NCI-H526 (cell line): ENCODE measurements at regions not wholly inside any gene's neighbourhood (a gene's known extent, or its start where the extent isn't known, plus 50 kb on each side); places are given as distances from the start of the nearest gene placed in this dataset.

ENCODE experiments used
- DNase-seq, 2 experiments: peaks; one replicate each; lab custom pipeline; 2025; lab: John Stamatoyannopoulos, UW

DNA sequence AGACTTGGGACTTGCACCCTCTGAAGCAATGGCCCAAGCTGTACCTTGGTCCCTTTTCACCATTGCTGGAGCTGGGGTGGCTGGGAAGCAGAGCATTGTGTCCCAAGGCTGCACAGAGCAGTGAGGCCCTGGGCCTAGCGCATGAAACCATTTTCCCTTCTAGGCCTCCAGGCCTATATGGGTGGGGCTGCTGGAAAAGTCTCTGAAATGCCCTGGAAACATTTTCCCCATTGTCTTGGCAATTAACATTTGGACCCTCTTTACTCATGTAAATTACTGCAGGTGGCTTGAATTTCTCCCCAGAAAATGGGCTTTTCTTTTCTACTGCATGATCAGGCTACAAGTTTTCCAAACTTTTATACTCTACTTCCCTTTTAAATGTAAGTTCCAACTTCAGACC is 510.5 kb downstream of the SLITRK6 start:
- no peak for DNase-seq

DNA sequence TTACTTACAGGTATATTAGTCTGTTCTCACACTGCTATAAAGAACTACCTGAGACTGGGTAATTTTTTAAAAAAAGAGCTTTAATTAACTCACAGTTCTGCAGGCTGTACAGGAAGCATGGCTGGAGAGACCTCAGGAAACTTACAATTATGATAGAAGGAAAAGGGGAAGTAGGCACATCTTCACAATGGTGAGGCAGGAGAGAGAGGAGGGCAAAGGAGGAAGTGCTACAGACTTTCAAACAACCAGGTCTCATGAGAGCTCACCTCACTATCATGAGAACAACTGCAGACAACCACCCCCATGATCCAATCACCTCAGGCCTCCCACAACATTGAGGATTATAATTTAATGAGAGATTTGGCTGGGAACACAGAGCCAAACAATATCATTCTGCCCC is 511.7 kb downstream of the SLITRK6 start:
- DNase-seq: no peak

DNA sequence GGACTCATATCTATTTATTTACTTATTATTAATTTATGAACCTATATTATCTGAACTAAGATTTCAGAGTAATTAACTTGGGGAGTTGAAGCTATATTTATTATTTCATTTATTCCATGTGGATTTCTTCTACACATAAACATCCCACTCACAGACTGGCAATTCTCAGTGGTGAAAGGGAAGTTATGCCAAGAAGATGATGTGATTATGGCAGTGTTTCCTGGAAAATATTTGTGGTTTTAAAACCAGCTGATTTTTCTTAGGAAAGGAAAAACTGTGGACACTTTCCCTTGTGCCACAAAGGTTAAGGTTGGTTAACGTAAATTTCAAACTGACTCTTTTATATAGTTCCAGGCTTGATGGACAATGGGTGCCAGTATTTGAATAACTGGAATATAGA is 513.1 kb downstream of the SLITRK6 start:
- no peak for DNase-seq

DNA sequence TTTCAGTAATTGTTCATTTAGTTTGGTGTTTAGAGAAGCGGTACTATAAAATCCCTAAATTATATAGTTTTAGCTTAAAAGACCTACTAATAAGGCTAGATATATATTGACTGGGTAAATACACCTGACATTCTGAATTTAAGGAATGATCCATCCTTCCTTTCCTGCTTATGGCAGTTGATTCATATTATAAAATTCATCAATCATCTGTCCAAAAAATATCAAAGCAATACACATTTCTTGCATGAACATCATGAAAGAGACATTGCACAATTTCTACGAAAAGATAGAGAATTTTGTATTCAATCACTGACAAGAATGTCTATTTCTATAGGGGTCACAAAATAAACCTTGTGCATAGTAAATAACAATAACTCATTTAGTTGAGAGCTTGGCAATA is 514.9 kb downstream of the SLITRK6 start:
- no peak for DNase-seq

DNA sequence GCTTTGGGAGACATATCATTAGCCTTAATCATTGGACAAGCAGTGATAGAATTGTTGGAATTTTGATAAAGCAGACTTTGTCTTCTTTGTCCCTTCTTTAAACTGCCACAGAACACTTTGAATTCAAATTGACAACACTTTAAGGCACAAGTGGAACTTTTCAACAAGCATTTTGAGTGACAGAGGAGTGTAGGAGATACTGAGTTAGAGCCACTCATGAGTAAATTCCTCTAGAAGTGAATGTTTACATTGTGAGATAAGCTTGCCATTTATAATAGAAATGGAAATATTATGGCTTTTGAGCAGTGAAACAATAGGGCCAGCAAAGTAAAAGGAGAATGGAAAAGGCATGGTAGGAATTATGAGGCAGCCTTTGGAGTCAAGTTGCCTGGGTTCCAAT is 515.8 kb downstream of the SLITRK6 start:
- DNase-seq: no peak

DNA sequence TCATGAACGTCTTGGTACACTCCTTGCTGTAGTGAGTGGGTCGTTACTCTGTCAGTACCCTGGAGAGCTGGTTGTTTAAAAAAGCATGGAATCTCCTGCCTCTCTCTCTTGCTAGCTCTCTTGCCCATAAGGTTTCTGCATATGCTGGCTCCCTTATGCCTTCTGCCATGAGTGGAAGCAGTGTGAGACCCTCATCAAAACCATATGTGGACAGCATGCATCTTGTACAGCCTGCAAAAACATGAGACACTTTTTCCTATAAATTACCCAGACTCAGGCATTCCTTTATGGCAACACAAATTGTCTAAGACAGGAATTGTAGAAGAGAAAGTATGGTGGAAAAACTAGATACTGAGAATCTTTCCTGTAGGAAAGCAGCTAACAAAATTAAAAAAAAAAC is 516.3 kb downstream of the SLITRK6 start:
- DNase-seq: no peak

DNA sequence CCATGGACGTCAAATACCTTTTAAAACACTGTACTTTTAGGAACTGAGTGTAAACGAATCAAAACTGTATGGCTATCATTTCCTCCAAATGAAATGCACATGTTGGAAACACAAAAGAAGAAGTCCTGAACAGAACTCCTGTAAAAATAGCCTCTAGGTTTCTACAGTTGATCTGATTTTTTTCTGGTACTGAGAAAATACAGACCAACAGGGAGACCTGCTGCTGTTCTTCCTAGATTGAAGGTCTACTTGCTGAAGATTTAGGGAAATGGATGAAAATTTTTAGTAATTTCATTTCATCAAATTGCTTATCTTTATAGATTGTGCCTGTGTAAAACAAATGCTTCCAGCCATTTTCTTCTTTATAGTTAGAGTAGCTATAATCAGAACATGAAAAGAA is 520.4 kb downstream of the SLITRK6 start:
- no peak for DNase-seq

DNA sequence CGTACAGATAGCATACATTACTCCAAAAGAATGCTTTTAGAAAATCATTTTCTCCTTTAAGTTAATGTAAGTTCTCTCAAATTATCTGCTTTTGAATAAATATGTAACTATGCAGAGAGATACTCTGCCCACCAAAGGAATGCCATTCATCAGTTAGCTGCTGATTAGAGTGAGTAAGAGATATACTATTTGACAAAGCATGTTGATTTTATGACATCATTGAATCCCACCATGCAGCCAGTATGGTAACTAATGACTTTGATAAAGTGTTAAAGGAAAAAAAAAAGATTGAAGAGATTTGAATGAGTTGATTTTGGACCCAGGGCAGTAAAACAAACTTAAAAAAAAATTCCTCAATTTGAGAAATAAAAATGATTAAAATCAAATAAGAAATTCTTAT is 521.5 kb downstream of the SLITRK6 start:
- DNase-seq: no peak

DNA sequence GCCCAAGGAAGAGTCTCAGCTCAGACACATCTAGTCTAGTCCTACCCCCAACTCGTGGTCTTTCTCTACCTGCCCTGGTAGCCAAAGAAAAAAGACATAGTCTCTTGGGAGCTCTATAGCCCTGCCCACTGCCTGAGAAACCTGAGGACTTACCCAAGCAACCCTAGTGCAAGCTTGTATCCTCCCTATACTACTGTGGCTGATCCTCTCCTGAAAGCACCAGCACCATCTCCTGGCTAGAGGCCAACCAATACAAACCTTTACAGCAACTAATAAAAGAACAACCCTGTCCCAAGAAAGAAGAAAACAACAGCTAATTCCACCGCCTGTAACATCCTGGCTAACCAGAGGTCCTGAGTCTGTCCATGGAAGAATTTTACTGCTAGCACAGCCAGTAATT is 532.4 kb downstream of the SLITRK6 start:
- no peak for DNase-seq

DNA sequence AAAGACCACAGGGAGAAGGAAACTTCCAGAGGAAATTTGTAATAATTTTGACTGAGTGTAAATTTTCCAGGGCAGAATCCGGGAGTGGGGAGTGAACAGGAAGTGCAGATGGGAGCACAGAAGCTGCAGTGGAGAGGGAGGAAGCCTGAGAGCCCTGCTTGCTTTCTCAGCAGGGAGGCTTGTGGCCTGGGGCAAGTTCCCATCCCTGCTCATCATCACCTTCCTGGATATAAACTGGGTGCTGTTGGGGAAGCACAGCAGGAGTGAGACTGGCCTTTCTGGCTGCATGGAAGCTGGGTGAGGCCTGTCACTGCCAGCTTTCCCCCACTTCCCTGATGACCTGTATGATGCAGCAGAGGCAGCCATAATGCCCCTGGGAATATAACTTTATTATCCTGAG is 532.9 kb downstream of the SLITRK6 start:
- no peak for DNase-seq

DNA sequence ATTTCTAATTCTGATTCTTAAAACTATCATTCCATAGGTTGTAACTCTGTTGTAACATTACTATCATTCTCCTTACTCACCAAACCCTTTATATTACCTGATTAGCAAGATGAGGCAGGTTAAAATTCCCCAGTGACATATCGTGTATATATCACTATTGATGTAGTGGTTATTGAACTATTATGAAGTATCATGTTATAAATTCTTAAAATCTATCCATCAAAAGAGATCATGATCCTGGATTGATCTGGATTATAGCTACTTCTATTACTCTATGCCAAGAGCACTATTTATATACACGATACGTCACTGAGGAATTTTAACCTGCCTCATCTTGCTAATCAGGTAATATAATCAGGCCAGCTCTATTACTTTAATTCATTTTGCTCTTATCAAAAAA is 533.9 kb downstream of the SLITRK6 start:
- no peak for DNase-seq

DNA sequence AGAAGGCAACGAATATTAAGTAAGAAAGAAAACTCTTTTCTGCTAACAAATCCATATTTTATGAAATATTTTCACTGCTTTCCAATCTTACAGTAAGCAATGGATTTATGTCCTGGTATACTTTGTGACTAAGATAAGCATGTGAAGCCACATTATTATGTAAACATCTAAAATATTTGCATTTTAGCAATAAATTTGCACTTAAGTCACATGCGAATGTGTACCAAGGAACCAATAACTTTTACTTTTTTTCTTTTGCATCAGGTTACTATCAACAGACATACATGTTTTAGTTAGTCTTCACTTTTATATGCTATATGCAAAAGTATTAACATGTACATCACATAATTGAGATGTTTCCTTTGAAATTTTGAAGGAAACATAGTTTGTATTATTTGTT is 536.7 kb downstream of the SLITRK6 start:
- peak in 1 of 2 experiments; percentile 9 for DNase-seq

DNA sequence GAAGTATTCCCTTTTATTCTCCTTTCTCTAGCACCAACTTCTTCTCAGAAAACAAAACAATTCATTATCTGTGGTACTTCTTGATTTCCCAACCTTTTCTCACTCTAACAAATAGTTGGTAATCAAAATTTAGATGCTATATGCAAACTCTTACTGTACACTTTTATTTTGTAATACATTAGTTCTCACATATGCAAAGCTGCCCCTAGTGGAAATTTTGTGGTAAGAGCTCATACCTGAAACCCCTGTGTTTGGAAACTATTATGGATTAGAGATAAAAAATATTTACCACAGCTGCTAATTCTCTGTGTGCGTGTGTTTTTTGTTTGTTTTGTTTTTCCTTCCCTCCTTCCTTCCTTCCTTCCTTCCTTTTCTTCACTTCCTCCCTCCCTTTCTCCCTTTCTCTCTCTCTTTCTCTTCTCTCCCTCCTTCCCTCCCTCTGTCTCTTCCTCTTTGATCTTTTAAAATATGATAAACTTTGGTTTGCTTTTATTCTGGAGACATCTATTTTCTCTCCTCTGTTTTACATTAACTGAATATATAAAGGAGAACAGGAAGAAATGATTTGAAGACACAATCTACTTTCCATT is 537.4 kb downstream of the SLITRK6 start:
- peak; percentile 54 to 76 for DNase-seq

DNA sequence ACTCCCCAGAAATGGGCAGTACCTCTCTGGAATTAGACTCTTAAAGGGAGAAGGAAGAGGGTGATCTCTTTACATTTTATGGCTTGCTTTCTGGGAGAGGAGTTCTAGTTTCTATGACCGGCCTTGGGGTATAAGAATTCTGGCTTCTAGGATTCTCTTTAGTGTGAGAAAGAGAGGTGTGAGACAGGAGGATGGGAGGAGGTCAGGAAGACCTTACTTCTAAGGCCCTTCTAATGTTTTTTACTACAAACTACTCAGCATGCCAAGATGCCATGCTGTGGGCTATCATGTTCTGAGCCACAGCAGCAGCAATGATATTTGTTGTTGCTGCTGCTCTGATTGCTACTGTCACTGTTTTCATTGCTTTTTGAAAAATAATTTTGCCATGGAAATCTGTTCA is 538.3 kb downstream of the SLITRK6 start:
- no peak for DNase-seq

DNA sequence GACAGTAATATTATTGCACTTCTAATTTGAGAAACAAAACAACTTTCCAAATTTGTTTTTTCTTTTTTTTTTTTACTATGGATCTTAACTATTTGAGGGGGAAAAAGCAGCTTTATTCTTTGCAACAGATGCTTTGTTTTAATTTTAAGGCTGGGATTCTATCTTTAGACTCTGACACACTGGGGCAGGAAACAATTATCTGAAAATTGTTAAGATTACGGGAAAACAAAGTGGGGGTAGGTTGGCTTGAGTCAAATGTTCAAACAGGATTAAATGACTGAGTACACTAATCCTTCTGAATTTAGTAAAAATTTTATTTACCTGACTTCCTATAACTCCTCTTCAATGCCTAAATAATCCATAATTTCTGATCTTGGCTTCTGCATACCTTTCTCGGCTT is 543.2 kb downstream of the SLITRK6 start:
- no peak for DNase-seq

DNA sequence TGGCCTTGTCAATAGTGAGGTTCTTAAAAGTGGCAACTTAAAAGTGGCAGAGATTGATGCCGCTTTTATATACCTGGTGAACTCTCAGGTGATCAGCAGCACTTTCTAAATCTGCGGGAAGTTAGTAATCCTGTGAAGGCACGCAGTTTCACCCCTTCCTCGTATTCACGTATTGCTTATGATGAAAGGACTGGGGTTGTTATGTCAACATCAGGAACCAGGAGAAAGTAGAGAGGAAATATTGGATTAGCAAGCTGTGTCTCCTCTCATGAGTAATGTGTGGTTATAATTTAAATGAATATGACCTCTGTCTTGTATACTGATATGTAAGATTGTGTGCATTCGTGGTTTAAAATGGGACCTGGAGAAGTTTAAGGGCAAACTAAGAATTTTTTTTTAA is 544.6 kb downstream of the SLITRK6 start:
- no peak for DNase-seq

DNA sequence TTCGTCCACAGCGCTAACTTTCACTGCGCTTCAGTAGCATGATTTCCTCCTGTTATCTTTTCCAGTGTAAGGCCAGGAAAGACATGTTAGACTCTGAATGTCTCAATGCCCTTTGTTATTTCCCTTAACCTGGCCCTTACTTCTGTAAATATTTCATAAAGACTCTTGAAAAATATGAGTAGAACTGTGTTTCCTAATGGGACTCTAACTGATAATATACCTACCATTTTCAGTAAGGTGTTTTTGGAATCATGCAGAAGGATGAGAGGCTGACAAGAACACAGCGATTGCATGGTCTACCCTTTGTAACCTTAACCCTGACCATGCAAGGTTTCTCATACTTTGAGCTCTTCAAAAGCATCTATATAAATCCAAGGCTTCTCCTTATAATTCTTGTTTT is 550.1 kb downstream of the SLITRK6 start:
- DNase-seq: no peak

DNA sequence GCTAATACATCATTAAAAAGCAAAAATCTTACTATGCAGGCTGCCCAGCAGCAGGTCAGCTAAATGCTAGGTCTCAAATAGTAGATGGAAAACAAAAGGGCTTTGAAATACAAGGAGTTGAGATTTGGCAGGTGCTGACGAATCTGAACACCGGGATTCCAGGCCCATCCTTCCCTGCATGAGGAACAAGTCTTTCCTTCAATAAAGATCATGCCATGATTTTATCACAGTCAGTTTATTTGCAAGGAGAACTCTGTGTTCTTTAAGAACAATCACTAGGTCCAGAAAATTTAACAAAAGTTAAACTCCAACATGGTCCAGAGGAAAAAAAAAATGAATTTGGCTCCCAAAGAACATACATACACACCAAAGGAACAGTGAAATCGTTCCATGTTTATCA is 551.4 kb downstream of the SLITRK6 start:
- DNase-seq: no peak

DNA sequence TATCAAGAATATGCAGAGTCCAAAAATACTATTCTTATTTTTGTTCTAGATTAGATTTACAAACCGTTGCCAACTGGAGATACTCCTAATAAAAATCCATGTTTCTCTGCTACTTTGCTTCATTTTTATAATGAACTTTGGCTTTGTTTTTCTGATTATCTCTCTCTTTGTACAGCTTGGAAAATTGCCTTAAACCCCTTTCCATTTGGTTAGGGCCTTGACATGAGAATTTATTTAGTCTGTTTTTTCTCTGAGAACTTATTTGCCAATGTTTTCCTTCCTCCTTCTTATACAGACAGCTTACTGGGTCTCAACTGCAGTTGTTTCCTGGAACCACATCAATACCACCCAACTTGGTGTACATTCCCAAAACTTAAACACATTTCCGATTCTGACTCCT is 555.4 kb downstream of the SLITRK6 start:
- no peak for DNase-seq

DNA sequence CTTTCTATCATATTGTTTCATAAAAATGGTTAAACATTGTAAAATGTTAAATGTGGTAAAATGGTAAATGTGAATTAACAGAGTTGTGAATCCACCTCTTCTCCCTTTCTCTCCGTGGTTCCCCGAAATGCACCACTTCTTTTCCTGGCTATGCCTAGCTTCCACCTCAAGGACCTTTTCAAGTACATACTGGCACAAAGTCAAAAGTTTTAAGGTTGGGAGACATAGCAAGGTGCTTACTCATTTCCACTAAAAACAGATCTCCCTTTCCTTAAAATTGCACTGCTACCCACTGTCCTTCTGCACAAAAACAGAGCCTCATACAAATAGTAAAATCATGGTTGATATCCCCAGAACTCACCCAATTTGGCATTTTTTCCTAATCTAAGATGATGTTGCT is 558.2 kb downstream of the SLITRK6 start:
- no peak for DNase-seq

DNA sequence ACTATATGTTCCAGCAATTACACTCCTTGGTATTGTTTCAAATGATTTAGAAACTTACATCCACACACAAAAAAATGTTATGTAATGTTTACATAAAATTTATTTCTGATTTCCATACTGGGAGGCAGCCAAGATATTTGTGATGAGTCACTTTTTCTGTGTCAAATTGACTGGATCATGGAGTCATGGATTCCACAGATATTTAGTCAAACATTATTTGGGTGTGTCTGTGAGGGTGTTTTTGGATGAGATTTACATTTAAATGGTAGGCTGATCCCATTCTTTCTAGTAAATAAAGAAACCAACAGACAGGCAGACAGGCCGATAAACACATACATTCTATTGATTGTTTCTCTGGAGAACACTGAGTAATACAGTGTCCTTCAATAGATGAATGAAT is 562.8 kb downstream of the SLITRK6 start:
- peak in 1 of 2 experiments; percentile 23 for DNase-seq

DNA sequence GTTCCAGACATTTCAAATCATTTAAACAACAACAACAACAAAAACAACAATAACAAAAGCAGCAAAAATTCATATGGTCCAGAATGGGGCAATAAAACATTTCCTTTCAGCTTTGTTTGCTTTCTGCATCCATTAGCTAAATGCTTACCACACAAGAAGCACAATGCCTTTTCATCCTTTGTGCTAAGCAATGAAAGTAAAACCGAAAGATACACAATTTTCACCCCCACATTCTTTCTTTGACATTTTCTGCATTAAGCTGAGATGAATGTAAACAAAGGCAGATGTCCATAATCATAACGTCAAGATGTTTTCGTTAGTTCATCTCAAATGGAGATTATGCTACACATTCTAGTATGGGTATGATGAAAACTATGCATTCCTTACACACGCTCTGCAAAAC is 568.5 kb downstream of the SLITRK6 start:
- DNase-seq: no peak

DNA sequence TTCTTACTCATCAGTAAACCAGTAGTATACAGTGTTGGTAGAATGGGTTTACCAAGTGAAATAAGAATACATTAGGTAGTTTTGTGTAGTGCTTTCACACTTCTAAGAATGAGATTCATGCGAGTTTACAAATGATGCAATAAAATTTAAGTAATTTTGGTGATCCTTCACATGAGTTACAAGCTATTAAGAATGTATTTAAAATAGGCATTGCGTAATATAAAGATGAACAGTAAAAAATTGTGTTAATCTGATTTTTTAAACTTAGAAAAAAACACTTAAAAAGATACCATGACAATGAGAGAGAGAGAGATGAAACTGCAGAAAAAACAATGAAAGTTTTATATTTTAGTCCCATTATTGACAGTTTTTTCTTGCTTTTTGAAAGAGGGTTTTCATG is 570.5 kb downstream of the SLITRK6 start:
- no peak for DNase-seq

DNA sequence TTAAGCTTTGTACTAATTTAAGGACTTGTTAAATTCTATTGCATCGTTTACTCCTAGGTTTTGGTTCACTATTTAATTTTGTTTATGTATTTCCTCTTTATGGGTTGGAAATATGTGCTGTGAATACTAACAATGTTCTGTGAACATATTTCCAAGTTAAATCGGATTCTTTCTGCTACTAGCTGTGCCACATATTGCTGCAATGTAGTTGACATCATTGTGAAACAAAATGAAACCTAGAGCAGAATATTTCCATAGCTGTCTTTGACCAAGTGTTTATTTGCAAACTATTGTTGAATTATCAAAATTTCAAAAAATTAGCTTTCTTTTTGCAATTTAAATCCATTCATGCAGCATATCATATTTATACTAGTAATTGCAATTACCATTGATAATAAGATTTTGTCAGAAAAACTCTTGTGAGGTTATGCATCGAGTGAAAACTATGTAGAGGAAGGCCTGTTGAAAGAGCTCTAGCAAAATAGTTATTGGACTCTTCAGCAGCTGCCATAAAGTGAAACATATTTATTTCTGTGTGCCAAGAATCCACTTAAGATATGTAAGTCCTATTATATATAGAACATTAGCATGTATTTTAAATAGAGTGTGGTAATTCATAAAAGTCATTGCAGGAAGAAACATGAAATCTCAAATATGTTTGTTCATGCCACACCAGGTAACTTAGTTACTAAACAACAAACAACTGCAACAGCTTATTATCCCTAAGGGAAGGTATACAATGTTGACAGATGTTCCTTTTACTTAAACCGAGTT is 575.1 kb downstream of the SLITRK6 start:
- DNase-seq: no peak
